HCT116 (cell line): ENCODE measurements at regions not wholly inside any gene's neighbourhood (a gene's known extent, or its start where the extent isn't known, plus 50 kb on each side); places are given as distances from the start of the nearest gene placed in this dataset.

Experiments
- ATAC-seq: fragments of 200-7000 bp; cut with Tn5 transposase; 2 replicates; pipeline ENCODE4 v1.9.1; 2020; ENCODE audit warnings: mild to moderate bottlenecking, moderate library complexity
- BruUV-seq: library from RNA; stranded (reverse); fragments of 400-500 nt; replicated peaks from 2 replicates; lab custom pipeline; 2021; lab: Mats Ljungman, UMichigan
- CTCF ChIA-PET: fragments of 300-600 bp; sonication (Branson Sonifier 250); formaldehyde crosslinking; loops from one replicate; lab custom pipeline; 2021; ENCODE audit warnings: antibody characterized with exemption; lab: Charles Lee
- POLR2A ChIA-PET: fragments of 300-600, 350-600 bp; sonication (Branson Sonifier 250); formaldehyde crosslinking; loops from one replicate; lab custom pipeline; 2021; ENCODE audit warnings: antibody characterized with exemption; lab: Charles Lee
- RAD21 ChIA-PET, 2 experiments: fragments of 300-600 bp; sonication (Branson Sonifier 250); formaldehyde crosslinking; loops; one replicate each; lab custom pipeline; 2023; ENCODE audit warnings: low total read pairs in 2 of 2; ENCODE audit not compliant: uncharacterized antibody in 2 of 2, unreplicated experiment in 2 of 2, low non-redundant PET in 1 of 2; lab: Charles Lee
- DNase-seq: peaks from one replicate; pipeline ENCODE4 v3.0.0-alpha.2; 2010; ENCODE audit warnings: low read depth, low spot score
- H2AFZ ChIP-seq: fragments of 200-600 bp; shearing (Covaris generic), sonication (generic); 2 replicates; pipeline ENCODE4 v1.6.1; 2017; ENCODE audit warnings: low read depth, mixed run types, mixed read lengths, antibody characterized with exemption, low read length; ENCODE audit not compliant: poor library complexity, severe bottlenecking
- H3K27ac ChIP-seq: 2 replicates; pipeline ENCODE4 v1.5.1; 2012; ENCODE audit warnings: low read depth, low read length
- H3K27me3 ChIP-seq: fragments of 200-600 bp; sonication (generic); 2 replicates; pipeline ENCODE4 v1.6.1; 2016; ENCODE audit warnings: mixed run types, low read length, mixed read lengths; ENCODE audit not compliant: insufficient read depth
- H3K36me3 ChIP-seq, 2 experiments: fragments of 200-500 bp in 1 of 2; fragments of 200-600 bp in 1 of 2; sonication (Bioruptor generic) in 1 of 2; sonication (generic) in 1 of 2; 2 replicates each; pipeline versions ENCODE4 v1.5.1 to v1.6.1; 2014 to 2016; ENCODE audit warnings: low read length in 2 of 2, inconsistent platforms in 1 of 2, mixed read lengths in 1 of 2, mixed run types in 1 of 2; ENCODE audit not compliant: insufficient read depth in 2 of 2, control insufficient read depth in 1 of 2
- H3K4me1 ChIP-seq, 2 experiments: fragments of 200-600 bp in 1 of 2; sonication (generic) in 1 of 2; 2 replicates each; pipeline versions ENCODE4 v1.5.1 to v1.6.1; 2012 to 2017; ENCODE audit warnings: low read length in 2 of 2, inconsistent platforms in 1 of 2, mild to moderate bottlenecking in 1 of 2, mixed read lengths in 1 of 2, mixed run types in 1 of 2, moderate library complexity in 1 of 2; ENCODE audit not compliant: insufficient read depth in 2 of 2, control insufficient read depth in 1 of 2
- H3K4me2 ChIP-seq: fragments of 200-600 bp; sonication (generic); 2 replicates; pipeline ENCODE4 v1.6.1; 2017; ENCODE audit warnings: mixed run types, low read length, mixed read lengths
- H3K4me3 ChIP-seq, 2 experiments: fragments of 200-600 bp in 1 of 2; sonication (generic) in 1 of 2; replicated peaks in 1 of 2; 2 replicates each; pipeline ENCODE4 v1.5.1; 2011 to 2016; ENCODE audit warnings: low read length in 2 of 2, control low read depth in 1 of 2, low read depth in 1 of 2, mild to moderate bottlenecking in 1 of 2, mixed read lengths in 1 of 2, mixed run types in 1 of 2
- H3K79me2 ChIP-seq: fragments of 200-600 bp; sonication (generic); 2 replicates; pipeline ENCODE4 v1.6.1; 2017; ENCODE audit warnings: mild to moderate bottlenecking, mixed run types, low read length, moderate library complexity, mixed read lengths; ENCODE audit not compliant: insufficient read depth
- H3K9ac ChIP-seq: fragments of 200-600 bp; sonication (generic); 2 replicates; pipeline ENCODE4 v1.6.1; 2016; ENCODE audit warnings: low read length, mixed read lengths
- H3K9me2 ChIP-seq: fragments of 200-600 bp; sonication (generic), shearing (Covaris generic); 2 replicates; pipeline ENCODE4 v1.6.1; 2017; ENCODE audit warnings: mixed run types, mild to moderate bottlenecking, moderate library complexity; ENCODE audit not compliant: insufficient read depth
- H3K9me3 ChIP-seq, 2 experiments: fragments of 200-500 bp in 1 of 2; fragments of 200-600 bp in 1 of 2; sonication (Bioruptor generic) in 1 of 2; sonication (generic) in 1 of 2; 2 replicates each; pipeline ENCODE4 v1.6.1; 2014 to 2017; ENCODE audit warnings: low read length in 2 of 2, mixed read lengths in 2 of 2, inconsistent platforms in 1 of 2, low read depth in 1 of 2, mild to moderate bottlenecking in 1 of 2, mixed run types in 1 of 2, moderate library complexity in 1 of 2; ENCODE audit not compliant: control insufficient read depth in 1 of 2, insufficient read depth in 1 of 2
- H4K20me1 ChIP-seq: fragments of 200-600 bp; sonication (generic), shearing (Covaris generic); 2 replicates; pipeline ENCODE4 v1.6.1; 2017; ENCODE audit warnings: mixed run types, mild to moderate bottlenecking, moderate library complexity; ENCODE audit not compliant: insufficient read depth
- ATF3 ChIP-seq: IDR thresholded peaks from 2 replicates; pipeline ENCODE4 v1.6.1; 2012
- CBX3 ChIP-seq: IDR thresholded peaks from 2 replicates; pipeline ENCODE4 v1.6.1; 2012; ENCODE audit warnings: low read depth
- CEBPB ChIP-seq: IDR thresholded peaks from 2 replicates; pipeline ENCODE4 v1.6.1; 2012; ENCODE audit warnings: low read depth
- EGR1 ChIP-seq: IDR thresholded peaks from 2 replicates; pipeline ENCODE4 v1.6.1; 2012; ENCODE audit warnings: low read depth
- EZH2 ChIP-seq: fragments of 200-600 bp; sonication (generic); IDR thresholded peaks from 2 replicates; pipeline ENCODE4 v1.6.1; 2017; ENCODE audit warnings: antibody characterized with exemption, mixed run types
- EZH2phosphoT487 ChIP-seq: fragments of 200-600 bp; IDR thresholded peaks from 2 replicates; pipeline ENCODE4 v1.6.1; 2018; ENCODE audit warnings: antibody characterized with exemption, borderline replicate concordance
- FOSL1 ChIP-seq: IDR thresholded peaks from 2 replicates; pipeline ENCODE4 v1.6.1; 2012; ENCODE audit warnings: low read depth
- JUND ChIP-seq: IDR thresholded peaks from 2 replicates; pipeline ENCODE4 v1.6.1; 2012
- POLR2A ChIP-seq: IDR thresholded peaks from 2 replicates; pipeline ENCODE4 v1.7.0; 2011; ENCODE audit warnings: borderline replicate concordance; ENCODE audit not compliant: insufficient read depth, insufficient read length; ENCODE audit errors: extremely low read depth
- POLR2AphosphoS5 ChIP-seq: IDR thresholded peaks from 2 replicates; pipeline ENCODE4 v1.6.1; 2011; ENCODE audit warnings: mild to moderate bottlenecking, low read depth, low read length, moderate library complexity
- RAD21 ChIP-seq: IDR thresholded peaks from 2 replicates; pipeline ENCODE4 v1.6.1; 2012; ENCODE audit warnings: low read depth, mild to moderate bottlenecking
- SP1 ChIP-seq: IDR thresholded peaks from 2 replicates; pipeline ENCODE4 v1.6.1; 2012; ENCODE audit warnings: low read depth
- SRF ChIP-seq: IDR thresholded peaks from 2 replicates; pipeline ENCODE4 v1.6.1; 2012; ENCODE audit warnings: low read depth
- TCF7L2 ChIP-seq: IDR thresholded peaks from 2 replicates; pipeline ENCODE4 v1.7.0; 2011; ENCODE audit warnings: borderline replicate concordance, inconsistent platforms; ENCODE audit not compliant: insufficient read depth, insufficient read length; ENCODE audit errors: extremely low read depth
- YY1 ChIP-seq: IDR thresholded peaks from 2 replicates; pipeline ENCODE4 v1.6.1; 2011; ENCODE audit warnings: low read length, low read depth, moderate library complexity, mild to moderate bottlenecking; ENCODE audit not compliant: insufficient replicate concordance; ENCODE audit errors: extremely low read depth
- ZBTB33 ChIP-seq: IDR thresholded peaks from 2 replicates; pipeline ENCODE4 v1.6.1; 2011; ENCODE audit warnings: mild to moderate bottlenecking, low read length, moderate library complexity; ENCODE audit not compliant: insufficient replicate concordance; ENCODE audit errors: extremely low read depth
- ZFX ChIP-seq: fragments of 450-650 bp; IDR thresholded peaks from 2 replicates; pipeline ENCODE4 v1.6.1; 2017
- ZNF274 ChIP-seq: fragments of 200-500 bp; sonication (Bioruptor generic); IDR thresholded peaks from 2 replicates; pipeline ENCODE4 v1.6.1; 2014; ENCODE audit warnings: mild to moderate bottlenecking, low read depth, low read length, inconsistent platforms
- intact Hi-C: fragments of 100-400 bp; cut with micrococcal nuclease; formaldehyde crosslinking; loops from 2 replicates; pipeline ENCODE4 v1.10.0; 2022
- TF ChIP-seq, protein P1 (sequence below): IDR thresholded peaks from 2 replicates; pipeline ENCODE4 v1.6.1; 2012
- TF ChIP-seq, protein P2 (sequence below), 3 experiments: fragments of 200-600 bp in 1 of 3; sonication (generic) in 1 of 3; IDR thresholded peaks in 2 of 3; conservative IDR thresholded peaks in 1 of 3; 2 replicates each; pipeline ENCODE4 v1.5.1; 2012 to 2017; ENCODE audit warnings: low read depth in 2 of 3, low read length in 2 of 3, antibody characterized with exemption in 1 of 3, borderline replicate concordance in 1 of 3, control low read depth in 1 of 3, mild to moderate bottlenecking in 1 of 3, mixed read lengths in 1 of 3, mixed run types in 1 of 3, moderate library complexity in 1 of 3; ENCODE audit not compliant: insufficient read depth in 1 of 3

GRCh38 chr20:12294678-12295077 lies 377.0 kb downstream of the BTBD3 start:
- intact Hi-C loops, result no loop called here
- H3K27ac ChIP-seq, result no peak overlapping the region
- H3K9me3 ChIP-seq, result peaks cover 0 to 46% of the 10 kb centered on the region in 2 experiments; a peak in 3 of 4 replicates
- H3K4me2 ChIP-seq, result no peak overlapping the region
- ChIA-PET RAD21 (no interaction called here), CTCF (no interaction called here), POLR2A (no interaction called here)
- TF ChIP-seq POLR2A (no peak), ZFX (no peak), CBX3 (no peak), SRF (no peak), RAD21 (no peak), CEBPB (no peak), EGR1 (no peak), TCF7L2 (no peak), ZBTB33 (no peak), FOSL1 (no peak), YY1 (no peak), EZH2 (no peak), JUND (no peak), ATF3 (no peak), POLR2AphosphoS5 (no peak), ZNF274 (no peak), SP1 (no peak), EZH2phosphoT487 (no peak)
- TF ChIP-seq, protein P1, sequence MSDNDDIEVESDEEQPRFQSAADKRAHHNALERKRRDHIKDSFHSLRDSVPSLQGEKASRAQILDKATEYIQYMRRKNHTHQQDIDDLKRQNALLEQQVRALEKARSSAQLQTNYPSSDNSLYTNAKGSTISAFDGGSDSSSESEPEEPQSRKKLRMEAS, result no peak
- TF ChIP-seq, protein P2, sequence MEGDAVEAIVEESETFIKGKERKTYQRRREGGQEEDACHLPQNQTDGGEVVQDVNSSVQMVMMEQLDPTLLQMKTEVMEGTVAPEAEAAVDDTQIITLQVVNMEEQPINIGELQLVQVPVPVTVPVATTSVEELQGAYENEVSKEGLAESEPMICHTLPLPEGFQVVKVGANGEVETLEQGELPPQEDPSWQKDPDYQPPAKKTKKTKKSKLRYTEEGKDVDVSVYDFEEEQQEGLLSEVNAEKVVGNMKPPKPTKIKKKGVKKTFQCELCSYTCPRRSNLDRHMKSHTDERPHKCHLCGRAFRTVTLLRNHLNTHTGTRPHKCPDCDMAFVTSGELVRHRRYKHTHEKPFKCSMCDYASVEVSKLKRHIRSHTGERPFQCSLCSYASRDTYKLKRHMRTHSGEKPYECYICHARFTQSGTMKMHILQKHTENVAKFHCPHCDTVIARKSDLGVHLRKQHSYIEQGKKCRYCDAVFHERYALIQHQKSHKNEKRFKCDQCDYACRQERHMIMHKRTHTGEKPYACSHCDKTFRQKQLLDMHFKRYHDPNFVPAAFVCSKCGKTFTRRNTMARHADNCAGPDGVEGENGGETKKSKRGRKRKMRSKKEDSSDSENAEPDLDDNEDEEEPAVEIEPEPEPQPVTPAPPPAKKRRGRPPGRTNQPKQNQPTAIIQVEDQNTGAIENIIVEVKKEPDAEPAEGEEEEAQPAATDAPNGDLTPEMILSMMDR (IDR thresholded peaks at IDR 0.05 in 2 of 3, conservative IDR thresholded peaks at IDR 0.05 in 1 of 3; ENCODE audit: borderline replicate concordance in 1 of 3, insufficient read depth in 1 of 3, low read depth in 2 of 3, low read length in 2 of 3), result no peak
- H3K27me3 ChIP-seq, result no peaks in the 10 kb centered on the region
- no peaks in the 10 kb centered on the region for H3K9me2 ChIP-seq
- no peaks in the 10 kb centered on the region for H3K79me2 ChIP-seq
- H4K20me1 ChIP-seq, result no peaks in the 10 kb centered on the region
- H3K36me3 ChIP-seq, result no peaks in the 10 kb centered on the region
- no peak for DNase-seq
- H3K4me3 ChIP-seq, result no peak overlapping the region
- no peak overlapping the region for H3K9ac ChIP-seq
- BruUV-seq, result no TSS peak
- H2AFZ ChIP-seq, result no peak overlapping the region
- no peak for ATAC-seq
- no peaks in the 10 kb centered on the region for H3K4me1 ChIP-seq
